HEK293T (cell line): ENCODE measurements at regions not wholly inside any gene's neighbourhood (a gene's known extent, or its start where the extent isn't known, plus 50 kb on each side); places are given as distances from the start of the nearest gene placed in this dataset.

ENCODE experiments used
- CTCF ChIA-PET: fragments of 350-600 bp; formaldehyde crosslinking; extraction: SDS; loops from one replicate; lab custom pipeline; 2021; ENCODE audit warnings: antibody characterized with exemption, inconsistent platforms; lab: Yijun Ruan, JAX
- POLR2A ChIA-PET: fragments of 350-600 bp; formaldehyde crosslinking; extraction: SDS; loops from one replicate; lab custom pipeline; 2020; ENCODE audit warnings: antibody characterized with exemption, inconsistent platforms; lab: Yijun Ruan, JAX
- DNase-seq: peaks from one replicate; pipeline ENCODE4 v3.0.0; 2012; ENCODE audit warnings: mixed read lengths; ENCODE audit errors: extremely low spot score
- ARNT ChIP-seq: fragments of 450-650 bp; IDR thresholded peaks from 2 replicates; pipeline ENCODE4 v1.6.1; 2017; ENCODE audit warnings: mild to moderate bottlenecking
- BHLHE40 ChIP-seq: fragments of 450-650 bp; IDR thresholded peaks from 2 replicates; pipeline ENCODE4 v1.6.1; 2016; ENCODE audit warnings: mild to moderate bottlenecking, moderate library complexity, borderline replicate concordance
- CTBP1 ChIP-seq: fragments of 450-650 bp; IDR thresholded peaks from 2 replicates; pipeline ENCODE4 v1.6.1; 2016; ENCODE audit warnings: borderline replicate concordance
- ELF4 ChIP-seq: fragments of 450-650 bp; IDR thresholded peaks from 2 replicates; pipeline ENCODE4 v1.6.1; 2017; ENCODE audit warnings: antibody characterized with exemption
- FOXA1 ChIP-seq: fragments of 450-650 bp; IDR thresholded peaks from 2 replicates; pipeline ENCODE4 v1.6.1; 2016; ENCODE audit warnings: mild to moderate bottlenecking
- FOXK2 ChIP-seq: fragments of 450-650 bp; IDR thresholded peaks from 2 replicates; pipeline ENCODE4 v1.6.1; 2016; ENCODE audit warnings: mild to moderate bottlenecking
- FOXM1 ChIP-seq: fragments of 450-650 bp; IDR thresholded peaks from 2 replicates; pipeline ENCODE4 v1.6.1; 2017; ENCODE audit warnings: mild to moderate bottlenecking, borderline replicate concordance
- HDGF ChIP-seq: fragments of 450-650 bp; IDR thresholded peaks from 2 replicates; pipeline ENCODE4 v1.6.1; 2017; ENCODE audit warnings: antibody characterized with exemption, borderline replicate concordance
- L3MBTL2 ChIP-seq: fragments of 450-650 bp; conservative IDR thresholded peaks from 2 replicates; pipeline ENCODE4 v1.6.1; 2016; ENCODE audit warnings: mild to moderate bottlenecking
- LEF1 ChIP-seq: fragments of 450-650 bp; IDR thresholded peaks from 2 replicates; pipeline ENCODE4 v1.6.1; 2017; ENCODE audit warnings: mild to moderate bottlenecking, borderline replicate concordance
- NFRKB ChIP-seq: fragments of 450-650 bp; IDR thresholded peaks from 2 replicates; pipeline ENCODE4 v1.6.1; 2016; ENCODE audit warnings: mild to moderate bottlenecking, moderate library complexity
- PKNOX1 ChIP-seq: fragments of 450-650 bp; IDR thresholded peaks from 2 replicates; pipeline ENCODE4 v1.6.1; 2016
- SP1 ChIP-seq: fragments of 450-650 bp; IDR thresholded peaks from 2 replicates; pipeline ENCODE4 v1.6.1; 2017
- SUZ12 ChIP-seq: fragments of 450-650 bp; IDR thresholded peaks from 2 replicates; pipeline ENCODE4 v1.6.1; 2016; ENCODE audit warnings: mild to moderate bottlenecking
- TARDBP ChIP-seq: fragments of 450-650 bp; IDR thresholded peaks from 2 replicates; pipeline ENCODE4 v1.6.1; 2016
- ZNF384 ChIP-seq: fragments of 450-650 bp; IDR thresholded peaks from 2 replicates; pipeline ENCODE4 v1.6.1; 2016

- DNase-seq = no peak
- POLR2A ChIA-PET = no interaction called here
- no peak for TF ChIP-seq PKNOX1
- CTCF ChIA-PET = no interaction called here
These were observed 65.5 kb downstream of the VCX2 start for GRCh38 chrX:8105531-8105930.

- ChIA-PET POLR2A (no interaction called here), CTCF (no interaction called here)
- DNase-seq = no peak
- no peak for TF ChIP-seq CTBP1
- TF ChIP-seq LEF1 = no peak
- no peak for TF ChIP-seq PKNOX1
- no peak for TF ChIP-seq ARNT
- TF ChIP-seq BHLHE40 = no peak
- TF ChIP-seq FOXA1 = no peak
- no peak for TF ChIP-seq NFRKB
- no peak for TF ChIP-seq FOXM1
- TF ChIP-seq ZNF384 = no peak
- TF ChIP-seq SUZ12 = no peak
- no peak for TF ChIP-seq FOXK2
- no peak for TF ChIP-seq L3MBTL2
These were observed 67.4 kb downstream of the VCX2 start for GRCh38 chrX:8103655-8104054.

- no peak for DNase-seq
- CTCF ChIA-PET = no interaction called here
- TF ChIP-seq LEF1 (no peak), SP1 (no peak), CTBP1 (no peak), BHLHE40 (no peak), ZNF384 (no peak), PKNOX1 (no peak), ELF4 (no peak), NFRKB (no peak), HDGF (no peak), FOXA1 (no peak), FOXK2 (no peak), ARNT (no peak)
- POLR2A ChIA-PET = no interaction called here
These were observed 79.6 kb downstream of the VCX2 start for GRCh38 chrX:8091510-8091909.

GRCh38 chrX:8090906-8091305, 80.2 kb downstream of the VCX2 start:
- POLR2A ChIA-PET = no interaction called here
- no peak for DNase-seq
- no peak for TF ChIP-seq CTBP1
- TF ChIP-seq SP1 = no peak
- TF ChIP-seq TARDBP = no peak
- no peak for TF ChIP-seq BHLHE40
- TF ChIP-seq FOXA1 = no peak
- no peak for TF ChIP-seq L3MBTL2
- no peak for TF ChIP-seq FOXK2
- TF ChIP-seq LEF1 = no peak
- CTCF ChIA-PET = no interaction called here

GRCh38 chrX:8090482-8090881, 80.6 kb downstream of the VCX2 start:
- POLR2A ChIA-PET = no interaction called here
- CTCF ChIA-PET = interaction anchor here (0.7 kb wide), 1 partner anchor 274 kb away, joined by 3 read pairs; no protein-coding TSS in a partner anchor
- TF ChIP-seq PKNOX1 = no peak
- TF ChIP-seq NFRKB = no peak
- TF ChIP-seq FOXM1 = no peak
- no peak for TF ChIP-seq SUZ12
- TF ChIP-seq FOXA1 = no peak
- no peak for TF ChIP-seq CTBP1
- no peak for TF ChIP-seq L3MBTL2
- TF ChIP-seq ARNT = no peak
- no peak for TF ChIP-seq HDGF
- TF ChIP-seq BHLHE40 = no peak
- TF ChIP-seq FOXK2 = no peak
- no peak for TF ChIP-seq SP1
- DNase-seq = no peak

GRCh38 chrX:8089141-8089540, 81.9 kb downstream of the VCX2 start:
- TF ChIP-seq FOXM1 (no peak), ELF4 (no peak), FOXK2 (no peak), ZNF384 (no peak), PKNOX1 (no peak), L3MBTL2 (no peak), ARNT (no peak), FOXA1 (no peak), CTBP1 (no peak), SP1 (no peak), HDGF (no peak), SUZ12 (no peak), LEF1 (no peak), BHLHE40 (no peak), TARDBP (no peak), NFRKB (no peak)
- CTCF ChIA-PET = no interaction called here
- POLR2A ChIA-PET = no interaction called here
- DNase-seq = no peak
